ENCODE measurements at regions not wholly inside any gene's neighbourhood (a gene's known extent, or its start where the extent isn't known, plus 50 kb on each side); places are given as distances from the start of the nearest gene placed in this dataset.

DNA sequence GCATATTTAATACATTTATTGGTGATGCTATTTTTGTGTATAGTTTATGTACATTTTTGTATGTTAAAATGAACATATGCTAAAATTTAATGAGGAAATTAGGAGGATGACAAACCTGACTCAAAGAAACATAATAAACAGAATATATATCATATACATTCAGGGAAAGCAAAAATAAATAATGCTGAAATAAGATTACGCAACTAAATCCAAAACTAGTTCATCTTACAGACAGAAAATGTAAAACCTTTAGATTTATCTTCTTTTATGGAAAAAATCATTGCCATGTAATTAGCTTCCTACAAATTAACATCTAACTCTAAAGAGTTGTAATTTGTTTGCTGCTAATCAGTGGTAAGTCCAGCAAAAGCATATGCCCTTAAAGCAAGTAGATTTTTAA is 216.5 kb downstream of the PTN start:
- TF ChIP-seq POLR2AphosphoS5 (IDR thresholded peaks at IDR 0.05; ENCODE audit: borderline replicate concordance, low read depth, low read length) (no peak), EZH2 (IDR thresholded peaks at IDR 0.05) (no peak)

Data from SK-N-MC (cell line).